ENCODE measurements at regions not wholly inside any gene's neighbourhood (a gene's known extent, or its start where the extent isn't known, plus 50 kb on each side); places are given as distances from the start of the nearest gene placed in this dataset.

- Mint-ChIP-seq H3K4me1 (ENCODE audit: low read depth, unreplicated experiment) (peaks cover 11% of the 10 kb centered on the region), H3K27me3 (ENCODE audit: low read depth, unreplicated experiment) (peaks cover 5% of the 10 kb centered on the region), H3K36me3 (ENCODE audit: low read depth, unreplicated experiment) (no peaks in the 10 kb centered on the region), H3K27ac (ENCODE audit: unreplicated experiment) (no peak overlapping the region), H3K9me3 (ENCODE audit: unreplicated experiment) (no peaks in the 10 kb centered on the region), H3K4me3 (ENCODE audit: unreplicated experiment) (no peak overlapping the region)
- no peak for FAIRE-seq
- Histone ChIP-seq H3K36me3 (ENCODE audit: insufficient read depth, low read length) (no peaks in the 10 kb centered on the region), H2AFZ (ENCODE audit: low read depth, low read length) (no peak overlapping the region), H3K27ac (ENCODE audit: low read depth, low read length) (no peak overlapping the region), H4K20me1 (ENCODE audit: insufficient read depth, low read length) (no peaks in the 10 kb centered on the region), H3K4me1 (ENCODE audit: insufficient read depth, low read length) (peaks cover 12% of the 10 kb centered on the region), H3K9me3 (ENCODE audit: insufficient read depth, low read depth, low read length) (no peaks in the 10 kb centered on the region), H3K4me3 (ENCODE audit: insufficient read depth, low read depth, low read length) (no peak overlapping the region), H3K27me3 (ENCODE audit: insufficient read depth, low read length) (no peaks in the 10 kb centered on the region), H3K4me2 (ENCODE audit: low read length) (no peak overlapping the region), H3K9ac (ENCODE audit: low read length) (no peak overlapping the region), H3K79me2 (ENCODE audit: insufficient read depth, low read length) (no peaks in the 10 kb centered on the region)
- DNase-seq (ENCODE audit: low read depth), result peak; percentile 26
- no peak for TF ChIP-seq CTCF (IDR thresholded peaks at IDR 0.05; ENCODE audit: insufficient read depth, low read depth, low read length)
- no peak for TF ChIP-seq EZH2 (IDR thresholded peaks at IDR 0.05; ENCODE audit: insufficient read depth, low read length)
These were observed 230.1 kb downstream of the DLEU7 start for GRCh38 chr13:50613356-50613831.

- TF ChIP-seq EZH2 (IDR thresholded peaks at IDR 0.05; ENCODE audit: insufficient read depth, low read length), result no peak
- no peak for TF ChIP-seq CTCF (IDR thresholded peaks at IDR 0.05; ENCODE audit: insufficient read depth, low read depth, low read length)
- H3K9ac ChIP-seq (ENCODE audit: low read length), result no peak overlapping the region
- no peak overlapping the region for H3K27ac ChIP-seq (ENCODE audit: low read depth, low read length)
- H3K4me1 ChIP-seq (ENCODE audit: insufficient read depth, low read length), result peaks cover 12% of the 10 kb centered on the region
- FAIRE-seq, result no peak
- no peaks in the 10 kb centered on the region for H4K20me1 ChIP-seq (ENCODE audit: insufficient read depth, low read length)
- H3K4me3 ChIP-seq (ENCODE audit: insufficient read depth, low read depth, low read length), result no peak overlapping the region
- H3K4me2 ChIP-seq (ENCODE audit: low read length), result no peak overlapping the region
- no peaks in the 10 kb centered on the region for H3K79me2 ChIP-seq (ENCODE audit: insufficient read depth, low read length)
- Mint-ChIP-seq H3K9me3 (ENCODE audit: unreplicated experiment) (no peaks in the 10 kb centered on the region), H3K27ac (ENCODE audit: unreplicated experiment) (no peak overlapping the region), H3K27me3 (ENCODE audit: low read depth, unreplicated experiment) (peaks cover 4% of the 10 kb centered on the region), H3K4me3 (ENCODE audit: unreplicated experiment) (no peak overlapping the region), H3K36me3 (ENCODE audit: low read depth, unreplicated experiment) (no peaks in the 10 kb centered on the region), H3K4me1 (ENCODE audit: low read depth, unreplicated experiment) (peaks cover 11% of the 10 kb centered on the region)
- DNase-seq (ENCODE audit: low read depth), result no peak
- H2AFZ ChIP-seq (ENCODE audit: low read depth, low read length), result no peak overlapping the region
- no peaks in the 10 kb centered on the region for H3K36me3 ChIP-seq (ENCODE audit: insufficient read depth, low read length)
- no peaks in the 10 kb centered on the region for H3K27me3 ChIP-seq (ENCODE audit: insufficient read depth, low read length)
- no peaks in the 10 kb centered on the region for H3K9me3 ChIP-seq (ENCODE audit: insufficient read depth, low read depth, low read length)
These were observed 228.3 kb downstream of the DLEU7 start for GRCh38 chr13:50615234-50615633.

GRCh38 chr13:50616101-50616500 is 227.4 kb downstream of the DLEU7 start:
- H3K79me2 ChIP-seq (ENCODE audit: insufficient read depth, low read length), result no peaks in the 10 kb centered on the region
- peaks cover 12% of the 10 kb centered on the region for H3K4me1 ChIP-seq (ENCODE audit: insufficient read depth, low read length)
- Mint-ChIP-seq H3K9me3 (ENCODE audit: unreplicated experiment) (no peaks in the 10 kb centered on the region), H3K27ac (ENCODE audit: unreplicated experiment) (no peak overlapping the region), H3K4me3 (ENCODE audit: unreplicated experiment) (no peak overlapping the region), H3K4me1 (ENCODE audit: low read depth, unreplicated experiment) (peaks cover 11% of the 10 kb centered on the region), H3K36me3 (ENCODE audit: low read depth, unreplicated experiment) (no peaks in the 10 kb centered on the region), H3K27me3 (ENCODE audit: low read depth, unreplicated experiment) (peaks cover 4% of the 10 kb centered on the region)
- peak; percentile 52 for DNase-seq (ENCODE audit: low read depth)
- H2AFZ ChIP-seq (ENCODE audit: low read depth, low read length), result no peak overlapping the region
- H3K4me3 ChIP-seq (ENCODE audit: insufficient read depth, low read depth, low read length), result no peak overlapping the region
- H3K36me3 ChIP-seq (ENCODE audit: insufficient read depth, low read length), result no peaks in the 10 kb centered on the region
- H3K27ac ChIP-seq (ENCODE audit: low read depth, low read length), result no peak overlapping the region
- H4K20me1 ChIP-seq (ENCODE audit: insufficient read depth, low read length), result no peaks in the 10 kb centered on the region
- H3K9ac ChIP-seq (ENCODE audit: low read length), result no peak overlapping the region
- peak; percentile 39 for FAIRE-seq
- H3K27me3 ChIP-seq (ENCODE audit: insufficient read depth, low read length), result no peaks in the 10 kb centered on the region
- no peaks in the 10 kb centered on the region for H3K9me3 ChIP-seq (ENCODE audit: insufficient read depth, low read depth, low read length)
- no peak overlapping the region for H3K4me2 ChIP-seq (ENCODE audit: low read length)
- TF ChIP-seq CTCF (IDR thresholded peaks at IDR 0.05; ENCODE audit: insufficient read depth, low read depth, low read length) (peak; percentile 5), EZH2 (IDR thresholded peaks at IDR 0.05; ENCODE audit: insufficient read depth, low read length) (no peak)

All from astrocyte (in vitro differentiated cells and primary cell).